HG02885 (cell line): ENCODE measurements at regions not wholly inside any gene's neighbourhood (a gene's known extent, or its start where the extent isn't known, plus 50 kb on each side); places are given as distances from the start of the nearest gene placed in this dataset.

Source experiments
- ATAC-seq: cut with Tn5 transposase; IDR thresholded peaks from one replicate; pipeline ENCODE4 v1.9.1; 2021; ENCODE audit warnings: mild to moderate bottlenecking; ENCODE audit not compliant: unreplicated experiment, poor library complexity

- no peak for ATAC-seq
Observed at GRCh38 chr7:145691377-145691914, 425.2 kb upstream of the CNTNAP2 start.

DNA sequence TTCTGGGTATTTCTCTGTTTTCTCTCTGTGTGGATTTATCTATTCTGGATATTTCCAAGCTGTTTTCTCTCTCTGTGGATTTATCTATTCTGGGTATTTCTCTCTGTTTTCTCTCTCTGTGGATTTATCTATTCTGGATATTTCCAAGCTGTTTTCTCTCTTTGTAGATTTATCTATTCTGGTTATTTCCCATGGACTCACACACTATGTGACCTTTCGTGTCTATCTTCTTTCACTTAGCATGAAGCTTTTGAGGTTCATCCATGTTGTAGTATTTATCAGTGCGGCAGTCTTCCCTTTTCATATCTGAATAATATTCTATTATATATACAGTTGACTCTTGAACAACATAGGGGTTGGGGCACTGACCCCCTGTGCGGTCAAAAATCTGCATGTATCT is 435.0 kb upstream of the CNTNAP2 start:
- ATAC-seq = no peak

DNA sequence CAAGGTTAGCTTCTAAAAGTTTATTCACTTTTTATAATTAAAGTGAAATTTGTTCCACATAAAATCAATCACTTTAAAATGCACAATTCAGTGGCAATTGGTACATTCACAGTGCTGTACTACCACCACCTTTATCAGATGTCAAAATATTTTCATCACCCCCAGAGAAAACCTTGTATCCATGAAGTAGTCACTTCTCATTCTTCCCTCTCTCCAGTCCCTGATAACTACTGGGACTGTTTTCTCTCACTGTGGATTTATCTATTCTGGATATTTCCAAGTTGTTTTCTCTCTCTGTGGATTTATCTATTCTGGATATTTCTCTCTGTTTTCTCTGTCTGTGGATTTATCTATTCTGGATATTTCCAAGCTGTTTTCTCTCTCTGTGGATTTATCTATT is 435.4 kb upstream of the CNTNAP2 start:
- ATAC-seq = no peak

GRCh38 chr7:145665499-145666258 is 450.9 kb upstream of the CNTNAP2 start:
- ATAC-seq = no peak

GRCh38 chr7:145655666-145656065 is 460.9 kb upstream of the CNTNAP2 start:
- ATAC-seq = no peak

GRCh38 chr7:145645135-145645515 is 471.5 kb upstream of the CNTNAP2 start:
- ATAC-seq = no peak

- ATAC-seq = no peak
Observed at GRCh38 chr7:145644426-145645134, 472.0 kb upstream of the CNTNAP2 start.

- ATAC-seq = no peak
Observed at GRCh38 chr7:145643981-145644380, 472.6 kb upstream of the CNTNAP2 start.

GRCh38 chr7:145633513-145633912 is 483.1 kb upstream of the CNTNAP2 start:
- ATAC-seq = no peak

- no peak for ATAC-seq
Observed at GRCh38 chr7:145624618-145625017, 492.0 kb upstream of the CNTNAP2 start.

- ATAC-seq = no peak
Observed at GRCh38 chr7:145605963-145606362, 510.6 kb upstream of the CNTNAP2 start.

GRCh38 chr7:145599376-145599775 is 517.2 kb upstream of the CNTNAP2 start:
- no peak for ATAC-seq

GRCh38 chr7:145584401-145584800 is 532.2 kb upstream of the CNTNAP2 start:
- no peak for ATAC-seq

DNA sequence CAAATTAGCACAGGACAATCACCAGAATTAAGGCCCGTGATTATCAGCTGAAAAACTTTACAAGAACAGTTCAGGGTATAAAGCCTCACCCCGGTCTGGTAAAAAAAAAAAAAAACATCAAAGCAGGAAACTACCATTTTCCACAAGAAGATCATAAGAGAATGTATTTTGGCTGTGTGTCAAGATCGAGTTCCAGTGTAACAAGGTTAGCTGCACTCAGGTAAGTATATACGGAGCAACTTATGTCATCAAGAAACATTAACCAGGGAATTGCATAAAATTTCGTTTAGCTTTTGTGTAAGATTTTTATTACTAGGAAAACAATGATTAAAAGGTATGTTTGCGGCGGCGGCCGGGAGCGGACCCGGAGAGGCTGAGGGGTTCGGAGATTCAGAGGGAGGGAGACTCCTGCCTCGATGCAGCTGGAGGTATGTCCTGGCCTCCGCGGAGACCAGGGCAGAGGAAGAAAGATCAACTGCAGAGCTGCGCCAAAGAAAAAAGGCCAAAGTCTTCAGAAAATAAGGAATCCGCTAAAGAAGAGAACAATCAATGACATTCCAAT is 533.8 kb upstream of the CNTNAP2 start:
- ATAC-seq = no peak

DNA sequence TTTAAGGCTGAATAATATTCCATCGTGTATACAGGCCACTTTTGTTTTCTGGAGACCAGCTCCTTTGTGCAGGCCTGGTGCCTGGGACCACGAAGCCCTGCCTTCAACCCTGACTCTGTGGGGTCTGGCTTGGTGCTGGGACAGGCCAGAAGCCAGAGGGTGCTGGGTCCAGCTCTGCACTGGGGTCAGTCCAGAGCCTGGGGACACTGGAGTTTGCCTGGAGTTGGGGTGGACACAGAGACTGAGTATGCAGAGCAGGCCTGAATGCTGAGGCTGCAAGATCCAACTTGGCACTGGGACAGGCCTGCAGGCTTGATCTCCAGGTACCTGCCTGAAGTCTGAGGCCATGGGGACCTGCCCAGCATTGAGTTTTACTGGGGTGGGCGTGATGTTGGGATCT is 558.8 kb upstream of the CNTNAP2 start:
- ATAC-seq = no peak

- no peak for ATAC-seq
Observed at GRCh38 chr7:145543242-145543641, 573.4 kb upstream of the CNTNAP2 start.

GRCh38 chr7:145539910-145540309 is 576.7 kb upstream of the CNTNAP2 start:
- ATAC-seq = no peak

DNA sequence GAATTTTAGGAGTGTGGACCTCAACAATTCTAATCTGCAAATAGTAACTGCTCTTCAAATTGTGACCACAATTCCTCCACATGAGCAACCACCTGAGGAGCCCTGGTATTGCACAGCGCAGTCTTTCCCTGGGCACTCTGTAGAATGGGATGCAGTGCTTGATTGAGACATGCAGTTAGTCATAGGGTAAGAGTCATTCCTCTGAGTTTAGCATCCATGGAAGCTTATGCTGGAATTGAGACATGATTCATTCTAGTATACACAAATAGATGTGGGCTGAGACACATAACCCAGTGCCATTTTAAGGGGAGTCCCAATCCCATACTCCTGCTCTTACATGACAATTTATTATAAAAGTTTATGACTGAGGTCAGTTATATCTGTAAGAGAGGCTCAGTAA is 582.3 kb upstream of the CNTNAP2 start:
- no peak for ATAC-seq

- no peak for ATAC-seq
Observed at GRCh38 chr7:145520284-145520683, 596.3 kb upstream of the CNTNAP2 start.

DNA sequence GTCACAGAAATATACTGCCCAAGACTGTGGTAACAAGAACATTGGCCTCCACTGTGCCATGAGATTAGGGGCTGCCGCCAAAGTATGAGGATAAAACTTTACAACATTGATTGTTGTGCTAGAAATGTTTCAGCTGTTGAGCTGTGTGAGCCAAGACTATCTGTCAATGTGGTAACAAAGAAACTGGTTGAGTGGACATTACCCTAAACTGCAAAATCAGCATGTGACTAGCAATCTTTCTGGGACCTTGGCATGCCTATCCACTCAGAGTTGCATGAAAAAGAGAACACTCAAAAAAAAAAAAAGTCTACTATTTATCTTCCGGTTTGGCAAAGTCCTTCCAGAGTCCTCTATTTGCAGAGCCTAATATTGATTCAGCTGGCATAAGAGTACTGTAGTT is 605.6 kb upstream of the CNTNAP2 start:
- no peak for ATAC-seq

GRCh38 chr7:145497911-145498525 is 618.6 kb upstream of the CNTNAP2 start:
- no peak for ATAC-seq
